ENCODE measurements at regions not wholly inside any gene's neighbourhood (a gene's known extent, or its start where the extent isn't known, plus 50 kb on each side); places are given as distances from the start of the nearest gene placed in this dataset.

DNA sequence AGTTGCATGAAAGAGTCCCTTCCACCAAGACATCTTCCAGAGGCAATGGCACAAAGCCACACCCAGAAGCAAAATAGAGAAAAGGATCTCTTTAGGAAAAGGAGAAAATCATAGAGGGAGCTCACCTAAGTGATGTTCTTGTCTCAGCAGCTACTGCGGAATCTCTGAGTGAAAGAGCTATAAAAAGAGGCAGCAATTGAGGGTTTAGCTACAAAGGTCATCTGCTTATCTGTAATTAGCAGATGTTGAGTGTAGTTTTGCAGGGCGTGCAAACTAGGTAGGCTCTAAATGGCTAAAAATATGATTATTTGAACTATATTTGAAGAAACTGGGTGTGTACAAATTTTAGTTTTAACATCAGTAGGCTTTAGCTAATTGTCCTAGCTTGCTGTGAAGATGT lies 276.0 kb downstream of the HS3ST1 start:
- Histone ChIP-seq H3K9ac (ENCODE audit: low read length) (no peak overlapping the region), H3K9me2 (replicated peaks; ENCODE audit: insufficient read depth, low read length) (no peaks in the 10 kb centered on the region), H3K4me2 (ENCODE audit: low read depth, low read length, poor library complexity, severe bottlenecking) (no peak overlapping the region), H3K27me3 (ENCODE audit: low read length) (no peaks in the 10 kb centered on the region), H3K4me3 (ENCODE audit: low read length) (no peak overlapping the region), H3K9me3 (ENCODE audit: low read length) (peaks cover 14% of the 10 kb centered on the region), H3K27ac (ENCODE audit: low read length) (no peak overlapping the region), H3K79me2 (ENCODE audit: low read length) (no peaks in the 10 kb centered on the region), H3K36me3 (ENCODE audit: insufficient read depth, low read length) (no peaks in the 10 kb centered on the region), H3K4me1 (ENCODE audit: low read length) (no peaks in the 10 kb centered on the region), H4K20me1 (ENCODE audit: insufficient read depth, low read depth, low read length) (no peaks in the 10 kb centered on the region), H2AFZ (ENCODE audit: low read length) (no peak overlapping the region)
- DNase-seq = no peak

DNA sequence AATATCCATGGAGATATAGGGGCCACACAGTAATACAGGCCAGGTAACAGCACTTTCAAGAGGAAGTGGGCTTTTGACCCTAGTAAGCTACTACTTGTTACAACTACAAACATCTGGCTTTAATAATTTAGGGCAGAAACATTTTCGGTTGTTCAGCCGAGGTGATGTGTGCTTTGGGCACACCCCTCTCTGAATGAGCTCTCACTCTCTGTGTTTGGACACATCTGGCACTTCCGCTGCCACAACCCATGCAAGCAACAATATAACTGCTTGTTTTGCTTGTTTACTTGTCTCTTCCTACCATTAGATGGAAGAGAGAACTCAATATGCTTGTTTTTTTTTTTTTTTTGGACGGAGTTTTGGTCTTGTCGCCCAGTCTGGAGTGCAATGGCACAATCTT lies 277.2 kb downstream of the HS3ST1 start:
- no peak overlapping the region for H3K27ac ChIP-seq (ENCODE audit: low read length)
- H3K36me3 ChIP-seq (ENCODE audit: insufficient read depth, low read length) = no peaks in the 10 kb centered on the region
- no peak overlapping the region for H2AFZ ChIP-seq (ENCODE audit: low read length)
- H3K9me2 ChIP-seq (replicated peaks; ENCODE audit: insufficient read depth, low read length) = no peaks in the 10 kb centered on the region
- H3K9me3 ChIP-seq (ENCODE audit: low read length) = peaks cover 9% of the 10 kb centered on the region
- H3K4me3 ChIP-seq (ENCODE audit: low read length) = no peak overlapping the region
- no peak overlapping the region for H3K4me2 ChIP-seq (ENCODE audit: low read depth, low read length, poor library complexity, severe bottlenecking)
- H3K27me3 ChIP-seq (ENCODE audit: low read length) = no peaks in the 10 kb centered on the region
- H4K20me1 ChIP-seq (ENCODE audit: insufficient read depth, low read depth, low read length) = no peaks in the 10 kb centered on the region
- no peak overlapping the region for H3K9ac ChIP-seq (ENCODE audit: low read length)
- no peaks in the 10 kb centered on the region for H3K4me1 ChIP-seq (ENCODE audit: low read length)
- H3K79me2 ChIP-seq (ENCODE audit: low read length) = no peaks in the 10 kb centered on the region
- no peak for DNase-seq

DNA sequence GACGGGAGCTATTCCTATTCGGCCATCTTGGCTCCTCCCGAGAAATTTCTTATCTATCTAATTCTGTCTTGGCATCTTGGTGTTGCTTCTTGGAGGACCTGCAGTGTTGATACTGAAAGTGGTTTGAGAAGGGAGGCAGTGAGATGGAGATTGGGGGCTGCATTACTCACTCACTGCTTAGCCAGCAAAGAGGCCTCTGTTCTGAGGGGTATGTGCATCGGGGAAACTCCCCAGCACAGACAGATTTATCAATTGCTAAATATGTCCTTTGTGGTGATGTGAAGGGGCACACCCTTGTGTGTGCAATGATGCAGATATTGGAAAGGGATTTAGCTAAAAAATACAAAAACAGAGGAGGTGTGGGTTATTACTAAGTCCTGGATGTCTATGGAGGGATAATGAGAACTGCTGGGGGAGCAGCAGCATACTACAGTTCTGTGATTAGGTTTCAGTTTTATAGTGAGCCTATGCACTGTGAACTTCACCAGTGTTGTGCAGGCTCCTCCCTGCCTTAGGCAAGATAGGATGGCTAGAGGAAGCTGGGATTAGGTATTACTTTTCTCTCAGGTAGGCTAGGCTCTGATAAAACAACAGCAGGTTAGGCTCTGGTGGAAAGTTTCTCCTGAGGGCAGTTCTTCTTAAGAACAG lies 279.0 kb downstream of the HS3ST1 start:
- Histone ChIP-seq H3K79me2 (ENCODE audit: low read length) (no peaks in the 10 kb centered on the region), H3K36me3 (ENCODE audit: insufficient read depth, low read length) (no peaks in the 10 kb centered on the region), H3K27me3 (ENCODE audit: low read length) (no peaks in the 10 kb centered on the region), H3K27ac (ENCODE audit: low read length) (no peak overlapping the region), H3K9me2 (replicated peaks; ENCODE audit: insufficient read depth, low read length) (no peaks in the 10 kb centered on the region), H3K9ac (ENCODE audit: low read length) (no peak overlapping the region), H4K20me1 (ENCODE audit: insufficient read depth, low read depth, low read length) (no peaks in the 10 kb centered on the region), H3K4me1 (ENCODE audit: low read length) (no peaks in the 10 kb centered on the region), H2AFZ (ENCODE audit: low read length) (no peak overlapping the region), H3K4me3 (ENCODE audit: low read length) (no peak overlapping the region), H3K9me3 (ENCODE audit: low read length) (peaks cover 4% of the 10 kb centered on the region), H3K4me2 (ENCODE audit: low read depth, low read length, poor library complexity, severe bottlenecking) (no peak overlapping the region)
- no peak for DNase-seq

DNA sequence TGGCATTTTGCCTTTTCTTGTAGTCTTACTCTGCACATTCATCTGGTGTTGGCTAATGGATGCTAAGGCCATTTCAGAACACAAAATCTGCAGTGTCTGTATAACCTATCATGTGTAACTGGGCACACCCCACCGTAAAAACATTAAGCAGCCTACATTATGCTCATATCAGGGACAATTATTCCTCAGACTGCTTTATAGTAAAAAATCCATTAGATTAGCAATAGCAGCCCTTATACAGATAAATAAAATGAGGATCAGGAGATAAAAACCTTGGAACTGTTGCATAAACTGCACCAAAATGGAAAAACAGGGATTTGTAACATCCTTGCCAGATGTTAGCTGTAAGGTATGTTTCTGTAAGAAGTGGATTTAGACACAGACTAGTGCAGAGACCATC lies 288.8 kb downstream of the HS3ST1 start:
- no peaks in the 10 kb centered on the region for H3K9me2 ChIP-seq (replicated peaks; ENCODE audit: insufficient read depth, low read length)
- H3K36me3 ChIP-seq (ENCODE audit: insufficient read depth, low read length) = no peaks in the 10 kb centered on the region
- no peak overlapping the region for H3K4me2 ChIP-seq (ENCODE audit: low read depth, low read length, poor library complexity, severe bottlenecking)
- DNase-seq = no peak
- peaks cover 10% of the 10 kb centered on the region for H3K9me3 ChIP-seq (ENCODE audit: low read length)
- H3K79me2 ChIP-seq (ENCODE audit: low read length) = no peaks in the 10 kb centered on the region
- H3K27ac ChIP-seq (ENCODE audit: low read length) = no peak overlapping the region
- no peak overlapping the region for H3K9ac ChIP-seq (ENCODE audit: low read length)
- H3K4me3 ChIP-seq (ENCODE audit: low read length) = no peak overlapping the region
- H2AFZ ChIP-seq (ENCODE audit: low read length) = no peak overlapping the region
- H4K20me1 ChIP-seq (ENCODE audit: insufficient read depth, low read depth, low read length) = no peaks in the 10 kb centered on the region
- H3K27me3 ChIP-seq (ENCODE audit: low read length) = no peaks in the 10 kb centered on the region
- no peaks in the 10 kb centered on the region for H3K4me1 ChIP-seq (ENCODE audit: low read length)

DNA sequence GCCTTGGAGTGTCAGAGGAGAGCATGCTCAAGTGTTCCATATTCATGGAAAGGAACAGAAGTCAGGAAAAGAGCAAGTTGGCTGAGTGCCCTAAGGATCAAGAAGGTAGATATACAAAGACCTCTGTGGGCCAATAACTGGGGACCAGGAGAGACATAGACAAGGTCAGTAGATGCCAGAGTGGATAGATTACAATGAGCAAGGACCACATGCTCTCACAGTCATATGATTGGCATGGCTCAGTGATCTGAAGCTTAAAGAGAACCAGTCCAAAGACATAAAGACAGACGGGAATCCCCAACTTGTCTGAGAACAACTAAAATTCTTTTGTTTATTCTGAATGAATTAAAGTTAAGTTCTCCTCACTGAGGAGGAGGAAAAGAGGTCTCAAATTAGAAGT lies 289.7 kb downstream of the HS3ST1 start:
- Histone ChIP-seq H3K9me2 (replicated peaks; ENCODE audit: insufficient read depth, low read length) (no peaks in the 10 kb centered on the region), H3K4me3 (ENCODE audit: low read length) (no peak overlapping the region), H3K4me1 (ENCODE audit: low read length) (no peaks in the 10 kb centered on the region), H3K79me2 (ENCODE audit: low read length) (no peaks in the 10 kb centered on the region), H3K36me3 (ENCODE audit: insufficient read depth, low read length) (no peaks in the 10 kb centered on the region), H3K9me3 (ENCODE audit: low read length) (peaks cover 13% of the 10 kb centered on the region), H3K4me2 (ENCODE audit: low read depth, low read length, poor library complexity, severe bottlenecking) (no peak overlapping the region), H3K9ac (ENCODE audit: low read length) (no peak overlapping the region), H4K20me1 (ENCODE audit: insufficient read depth, low read depth, low read length) (no peaks in the 10 kb centered on the region), H3K27ac (ENCODE audit: low read length) (no peak overlapping the region), H2AFZ (ENCODE audit: low read length) (no peak overlapping the region), H3K27me3 (ENCODE audit: low read length) (no peaks in the 10 kb centered on the region)
- no peak for DNase-seq

DNA sequence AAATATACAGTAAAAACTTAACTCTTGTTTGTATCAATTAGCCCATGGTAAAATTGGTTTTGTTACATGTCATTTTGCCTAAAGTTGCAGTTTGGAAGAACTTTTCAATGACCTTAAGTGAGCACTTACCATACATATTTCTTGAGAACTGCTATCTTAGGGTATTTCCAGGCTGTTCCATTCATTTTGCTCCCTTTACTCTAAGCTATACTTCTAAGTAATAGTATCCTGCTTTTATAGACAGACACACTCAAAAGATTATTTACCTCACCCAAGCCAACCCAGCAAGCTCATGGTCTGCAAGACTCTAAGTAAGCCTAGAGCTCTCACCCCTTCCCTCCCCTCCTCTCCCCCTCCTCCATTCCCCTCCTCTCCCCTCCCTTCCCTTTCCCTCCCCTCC lies 294.0 kb downstream of the HS3ST1 start:
- Histone ChIP-seq H3K36me3 (ENCODE audit: insufficient read depth, low read length) (no peaks in the 10 kb centered on the region), H3K4me1 (ENCODE audit: low read length) (no peaks in the 10 kb centered on the region), H3K9me2 (replicated peaks; ENCODE audit: insufficient read depth, low read length) (no peaks in the 10 kb centered on the region), H3K27ac (ENCODE audit: low read length) (no peak overlapping the region), H2AFZ (ENCODE audit: low read length) (no peak overlapping the region), H3K4me3 (ENCODE audit: low read length) (no peak overlapping the region), H4K20me1 (ENCODE audit: insufficient read depth, low read depth, low read length) (no peaks in the 10 kb centered on the region), H3K79me2 (ENCODE audit: low read length) (no peaks in the 10 kb centered on the region), H3K27me3 (ENCODE audit: low read length) (no peaks in the 10 kb centered on the region), H3K9ac (ENCODE audit: low read length) (no peak overlapping the region), H3K4me2 (ENCODE audit: low read depth, low read length, poor library complexity, severe bottlenecking) (no peak overlapping the region), H3K9me3 (ENCODE audit: low read length) (peaks cover 11% of the 10 kb centered on the region)
- no peak for DNase-seq

DNA sequence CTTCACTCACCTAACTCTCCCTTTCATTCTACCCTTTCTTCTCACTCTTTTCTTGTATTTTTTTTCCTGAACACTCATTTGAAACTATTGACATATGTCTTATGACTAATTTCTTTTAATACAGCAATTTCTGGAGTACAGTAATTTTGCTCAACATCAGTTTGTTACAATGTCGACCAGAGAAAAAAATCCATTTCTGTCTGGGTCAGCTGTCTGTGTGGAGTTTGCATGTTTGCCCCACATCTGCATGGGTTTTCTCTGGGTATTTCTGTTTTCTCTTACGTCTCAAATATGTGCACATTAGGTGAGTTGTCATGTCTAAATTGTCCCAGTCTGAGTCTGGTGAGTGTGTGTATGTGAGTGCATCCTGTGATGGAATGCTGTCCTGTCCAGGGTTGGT lies 294.8 kb downstream of the HS3ST1 start:
- no peaks in the 10 kb centered on the region for H4K20me1 ChIP-seq (ENCODE audit: insufficient read depth, low read depth, low read length)
- no peaks in the 10 kb centered on the region for H3K36me3 ChIP-seq (ENCODE audit: insufficient read depth, low read length)
- H3K4me3 ChIP-seq (ENCODE audit: low read length) = no peak overlapping the region
- H3K27me3 ChIP-seq (ENCODE audit: low read length) = no peaks in the 10 kb centered on the region
- H3K4me2 ChIP-seq (ENCODE audit: low read depth, low read length, poor library complexity, severe bottlenecking) = no peak overlapping the region
- DNase-seq = no peak
- H3K27ac ChIP-seq (ENCODE audit: low read length) = no peak overlapping the region
- no peaks in the 10 kb centered on the region for H3K79me2 ChIP-seq (ENCODE audit: low read length)
- no peaks in the 10 kb centered on the region for H3K4me1 ChIP-seq (ENCODE audit: low read length)
- peaks cover 11% of the 10 kb centered on the region for H3K9me3 ChIP-seq (ENCODE audit: low read length)
- H2AFZ ChIP-seq (ENCODE audit: low read length) = no peak overlapping the region
- no peaks in the 10 kb centered on the region for H3K9me2 ChIP-seq (replicated peaks; ENCODE audit: insufficient read depth, low read length)
- H3K9ac ChIP-seq (ENCODE audit: low read length) = no peak overlapping the region

DNA sequence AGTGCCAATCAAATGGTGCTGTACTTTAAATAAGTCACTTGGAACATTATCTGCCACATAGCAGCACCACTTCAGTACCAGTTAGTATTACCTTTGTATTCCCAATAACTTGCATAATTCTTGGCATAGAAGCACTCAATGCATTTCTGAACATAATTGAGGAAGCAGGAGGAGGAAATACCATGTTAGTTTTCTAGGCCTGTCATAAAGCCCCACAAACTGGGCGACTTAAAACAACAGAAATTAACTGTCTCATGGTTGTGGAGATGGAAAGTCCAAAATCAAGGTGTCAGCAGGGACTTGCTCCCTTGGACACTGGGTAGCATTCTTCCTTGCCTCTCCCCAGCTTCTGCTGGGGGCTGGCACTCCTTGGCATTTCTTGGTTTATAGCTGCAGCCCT lies 296.2 kb downstream of the HS3ST1 start:
- no peak overlapping the region for H3K27ac ChIP-seq (ENCODE audit: low read length)
- no peaks in the 10 kb centered on the region for H3K79me2 ChIP-seq (ENCODE audit: low read length)
- no peaks in the 10 kb centered on the region for H3K36me3 ChIP-seq (ENCODE audit: insufficient read depth, low read length)
- H3K9me3 ChIP-seq (ENCODE audit: low read length) = peaks cover 7% of the 10 kb centered on the region
- H3K27me3 ChIP-seq (ENCODE audit: low read length) = no peaks in the 10 kb centered on the region
- H3K4me1 ChIP-seq (ENCODE audit: low read length) = no peaks in the 10 kb centered on the region
- no peak overlapping the region for H3K9ac ChIP-seq (ENCODE audit: low read length)
- no peak overlapping the region for H2AFZ ChIP-seq (ENCODE audit: low read length)
- H3K9me2 ChIP-seq (replicated peaks; ENCODE audit: insufficient read depth, low read length) = no peaks in the 10 kb centered on the region
- H3K4me2 ChIP-seq (ENCODE audit: low read depth, low read length, poor library complexity, severe bottlenecking) = no peak overlapping the region
- no peak overlapping the region for H3K4me3 ChIP-seq (ENCODE audit: low read length)
- no peaks in the 10 kb centered on the region for H4K20me1 ChIP-seq (ENCODE audit: insufficient read depth, low read depth, low read length)
- DNase-seq = no peak

DNA sequence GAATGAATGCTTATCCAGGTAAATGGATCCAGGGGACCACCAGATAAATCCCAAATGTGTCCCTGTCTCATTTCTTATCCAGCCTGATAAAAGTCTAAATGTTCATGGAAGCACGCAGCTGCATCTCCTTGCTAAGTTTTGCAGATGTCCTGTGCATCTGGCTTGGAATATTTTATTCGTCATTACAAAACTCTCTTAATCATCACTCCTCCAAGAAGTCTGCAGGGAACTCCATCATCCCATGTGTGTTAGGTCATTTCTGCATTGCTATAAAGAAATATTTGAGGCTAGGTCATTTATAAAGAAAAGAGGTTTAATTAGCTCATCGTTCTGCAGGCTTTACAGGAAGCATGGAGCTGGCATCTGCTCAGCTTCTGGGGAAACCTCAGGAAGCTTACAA lies 297.2 kb downstream of the HS3ST1 start:
- H3K9me2 ChIP-seq (replicated peaks; ENCODE audit: insufficient read depth, low read length) = no peaks in the 10 kb centered on the region
- DNase-seq = no peak
- no peaks in the 10 kb centered on the region for H4K20me1 ChIP-seq (ENCODE audit: insufficient read depth, low read depth, low read length)
- no peaks in the 10 kb centered on the region for H3K27me3 ChIP-seq (ENCODE audit: low read length)
- H3K27ac ChIP-seq (ENCODE audit: low read length) = no peak overlapping the region
- no peaks in the 10 kb centered on the region for H3K36me3 ChIP-seq (ENCODE audit: insufficient read depth, low read length)
- H3K4me2 ChIP-seq (ENCODE audit: low read depth, low read length, poor library complexity, severe bottlenecking) = no peak overlapping the region
- H3K4me1 ChIP-seq (ENCODE audit: low read length) = no peaks in the 10 kb centered on the region
- H3K9me3 ChIP-seq (ENCODE audit: low read length) = peaks cover 9% of the 10 kb centered on the region
- no peaks in the 10 kb centered on the region for H3K79me2 ChIP-seq (ENCODE audit: low read length)
- H2AFZ ChIP-seq (ENCODE audit: low read length) = no peak overlapping the region
- no peak overlapping the region for H3K4me3 ChIP-seq (ENCODE audit: low read length)
- no peak overlapping the region for H3K9ac ChIP-seq (ENCODE audit: low read length)
